PC-3 (cell line): ENCODE measurements at regions not wholly inside any gene's neighbourhood (a gene's known extent, or its start where the extent isn't known, plus 50 kb on each side); places are given as distances from the start of the nearest gene placed in this dataset.

Source experiments
- ATAC-seq: fragments of 200-7000 bp; cut with Tn5 transposase; 2 replicates; pipeline ENCODE4 v1.9.1; 2020; ENCODE audit warnings: mild to moderate bottlenecking, moderate library complexity
- BruUV-seq: library from RNA; stranded (reverse); fragments of 400-500 nt; replicated peaks from 2 replicates; lab custom pipeline; 2021; lab: Mats Ljungman, UMichigan
- CTCF ChIA-PET: fragments of 300-600 bp; sonication (Branson Sonifier 250); formaldehyde crosslinking; loops from one replicate; lab custom pipeline; 2022; ENCODE audit warnings: antibody characterized with exemption; lab: Charles Lee
- POLR2A ChIA-PET: fragments of 300-600 bp; sonication (Branson Sonifier 250); formaldehyde crosslinking; loops from one replicate; lab custom pipeline; 2022; ENCODE audit warnings: antibody characterized with exemption; ENCODE audit not compliant: unreplicated experiment; lab: Charles Lee
- DNase-seq: peaks from one replicate; pipeline ENCODE4 v3.0.0-alpha.2; 2015
- H2AFZ ChIP-seq: fragments of 300-600 bp; sonication (generic); 2 replicates; pipeline ENCODE4 v1.6.0; 2016; ENCODE audit warnings: antibody characterized with exemption, low read length
- H3F3A ChIP-seq: fragments of 300-600 bp; sonication (generic); one replicate; pipeline ENCODE4 v1.6.0; 2017; ENCODE audit warnings: antibody characterized with exemption, low read length, control low read depth, mild to moderate bottlenecking; ENCODE audit not compliant: unreplicated experiment
- H3K27ac ChIP-seq: fragments of 300-600 bp; sonication (generic); 2 replicates; pipeline ENCODE4 v1.5.1; 2016; ENCODE audit warnings: mild to moderate bottlenecking, low read length
- H3K27me3 ChIP-seq: fragments of 300-600 bp; sonication (generic); 2 replicates; pipeline ENCODE4 v1.6.1; 2016; ENCODE audit warnings: low read length, mixed read lengths
- H3K36me3 ChIP-seq: fragments of 300-600 bp; sonication (generic); 2 replicates; pipeline ENCODE4 v1.6.1; 2016; ENCODE audit warnings: low read depth, mixed run types, low read length, mixed read lengths
- H3K4me1 ChIP-seq: fragments of 300-600 bp; sonication (generic); 2 replicates; pipeline ENCODE4 v1.5.1; 2016; ENCODE audit warnings: low read length; ENCODE audit not compliant: insufficient read depth
- H3K4me2 ChIP-seq: fragments of 300-600 bp; sonication (generic); 2 replicates; pipeline ENCODE4 v1.6.0; 2016; ENCODE audit warnings: low read length
- H3K4me3 ChIP-seq: fragments of 300-600 bp; sonication (generic); 2 replicates; pipeline ENCODE4 v1.5.1; 2016; ENCODE audit warnings: mild to moderate bottlenecking, low read length, mixed read lengths
- H3K79me2 ChIP-seq: fragments of 300-600 bp; sonication (generic); 2 replicates; pipeline ENCODE4 v1.6.1; 2017; ENCODE audit warnings: low read length, mixed read lengths
- H3K9ac ChIP-seq: fragments of 300-600 bp; sonication (generic); 2 replicates; pipeline ENCODE4 v1.6.0; 2016; ENCODE audit warnings: mild to moderate bottlenecking, low read length
- H3K9me2 ChIP-seq: fragments of 300-600 bp; sonication (generic); replicated peaks from 2 replicates; pipeline ENCODE4 v1.6.1; 2016; ENCODE audit warnings: mixed run types, low read length, mixed read lengths
- H3K9me3 ChIP-seq: fragments of 300-600 bp; sonication (generic); 2 replicates; pipeline ENCODE4 v1.6.1; 2016; ENCODE audit warnings: low read length, mixed read lengths
- H4K20me1 ChIP-seq: fragments of 300-600 bp; sonication (generic); 2 replicates; pipeline ENCODE4 v1.6.1; 2016; ENCODE audit warnings: low read length, mixed read lengths
- EZH2 ChIP-seq: fragments of 300-600 bp; sonication (generic); IDR thresholded peaks from one replicate; pipeline ENCODE4 v1.6.1; 2017; ENCODE audit warnings: antibody characterized with exemption, mild to moderate bottlenecking, low read length; ENCODE audit not compliant: unreplicated experiment
- EZH2phosphoT487 ChIP-seq: fragments of 300-600 bp; sonication (generic); IDR thresholded peaks from 2 replicates; pipeline ENCODE4 v1.6.1; 2018; ENCODE audit warnings: mild to moderate bottlenecking, antibody characterized with exemption, low read length, borderline replicate concordance
- intact Hi-C: fragments of 100-400 bp; cut with micrococcal nuclease; formaldehyde crosslinking; loops from 2 replicates; pipeline ENCODE4 v1.9.0; 2023
- TF ChIP-seq, protein P1 (sequence below): fragments of 300-600 bp; sonication (generic); conservative IDR thresholded peaks from 2 replicates; pipeline ENCODE4 v1.5.1; 2017; ENCODE audit warnings: antibody characterized with exemption, low read depth, mild to moderate bottlenecking, low read length

DNA sequence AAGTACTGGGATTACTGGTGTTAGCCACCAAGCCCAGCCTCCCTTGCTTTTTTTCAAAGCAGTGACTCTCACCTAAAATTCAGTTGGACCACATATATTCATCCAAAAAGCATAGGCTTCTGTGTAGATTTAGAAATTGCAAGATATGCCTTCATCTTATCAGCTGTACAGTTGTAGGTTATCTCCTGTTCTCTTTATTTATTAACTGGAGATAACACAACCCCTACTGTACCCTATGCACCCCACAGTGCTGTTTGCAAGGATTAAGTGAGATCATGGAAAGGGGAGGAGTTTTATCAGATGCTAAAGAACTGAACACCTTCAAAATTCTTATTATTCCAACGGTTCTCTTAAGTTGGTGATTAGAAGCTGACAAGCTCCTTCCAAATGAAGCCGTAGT lies 164.4 kb upstream of the JARID2 start:
- no peaks in the 10 kb centered on the region for H3K36me3 ChIP-seq
- CTCF ChIA-PET: no interaction called here
- no peak overlapping the region for H3K27ac ChIP-seq
- no peaks in the 10 kb centered on the region for H3K79me2 ChIP-seq
- no peak for ATAC-seq
- no peaks in the 10 kb centered on the region for H3F3A ChIP-seq
- no peak for TF ChIP-seq EZH2phosphoT487
- no peak for TF ChIP-seq EZH2
- TF ChIP-seq, protein P1, sequence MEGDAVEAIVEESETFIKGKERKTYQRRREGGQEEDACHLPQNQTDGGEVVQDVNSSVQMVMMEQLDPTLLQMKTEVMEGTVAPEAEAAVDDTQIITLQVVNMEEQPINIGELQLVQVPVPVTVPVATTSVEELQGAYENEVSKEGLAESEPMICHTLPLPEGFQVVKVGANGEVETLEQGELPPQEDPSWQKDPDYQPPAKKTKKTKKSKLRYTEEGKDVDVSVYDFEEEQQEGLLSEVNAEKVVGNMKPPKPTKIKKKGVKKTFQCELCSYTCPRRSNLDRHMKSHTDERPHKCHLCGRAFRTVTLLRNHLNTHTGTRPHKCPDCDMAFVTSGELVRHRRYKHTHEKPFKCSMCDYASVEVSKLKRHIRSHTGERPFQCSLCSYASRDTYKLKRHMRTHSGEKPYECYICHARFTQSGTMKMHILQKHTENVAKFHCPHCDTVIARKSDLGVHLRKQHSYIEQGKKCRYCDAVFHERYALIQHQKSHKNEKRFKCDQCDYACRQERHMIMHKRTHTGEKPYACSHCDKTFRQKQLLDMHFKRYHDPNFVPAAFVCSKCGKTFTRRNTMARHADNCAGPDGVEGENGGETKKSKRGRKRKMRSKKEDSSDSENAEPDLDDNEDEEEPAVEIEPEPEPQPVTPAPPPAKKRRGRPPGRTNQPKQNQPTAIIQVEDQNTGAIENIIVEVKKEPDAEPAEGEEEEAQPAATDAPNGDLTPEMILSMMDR: no peak
- POLR2A ChIA-PET: no interaction called here
- no peaks in the 10 kb centered on the region for H3K4me1 ChIP-seq
- intact Hi-C loops: no loop called here
- no TSS peak for BruUV-seq
- H3K27me3 ChIP-seq: no peaks in the 10 kb centered on the region
- no peaks in the 10 kb centered on the region for H4K20me1 ChIP-seq
- DNase-seq: no peak
- no peaks in the 10 kb centered on the region for H3K9me3 ChIP-seq
- H3K9ac ChIP-seq: no peak overlapping the region
- no peaks in the 10 kb centered on the region for H3K9me2 ChIP-seq
- no peak overlapping the region for H2AFZ ChIP-seq
- H3K4me2 ChIP-seq: no peak overlapping the region
- H3K4me3 ChIP-seq: no peak overlapping the region

DNA sequence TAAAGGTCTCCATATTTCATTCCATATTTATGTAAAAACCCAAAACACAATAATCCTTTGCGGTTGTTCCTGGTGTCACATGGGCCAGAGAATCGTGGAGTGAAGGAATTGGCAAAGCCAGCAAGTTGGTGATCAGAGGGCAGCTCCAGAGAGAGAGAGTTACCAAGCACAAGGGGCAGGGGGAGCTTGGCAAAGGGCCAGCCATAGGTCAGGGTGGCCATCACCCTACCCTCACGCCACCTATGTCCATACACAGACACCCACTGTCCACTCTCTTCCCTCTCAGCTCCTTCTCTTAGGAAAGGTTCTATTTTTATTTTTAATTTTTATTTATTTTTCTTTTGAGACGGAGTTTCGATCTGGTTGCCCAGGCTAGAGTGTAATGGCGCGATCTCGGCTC lies 163.2 kb upstream of the JARID2 start:
- CTCF ChIA-PET: no interaction called here

More for the DNA sequence above, 163.2 kb upstream of the JARID2 start:
- TF ChIP-seq, protein P1: no peak
- TF ChIP-seq EZH2: no peak
- no peak for TF ChIP-seq EZH2phosphoT487
- H3F3A ChIP-seq: no peaks in the 10 kb centered on the region
- no peak for ATAC-seq
- POLR2A ChIA-PET: interaction anchor here (0.6 kb wide), 1 partner anchor 813 kb away, joined by 3 read pairs; no protein-coding TSS in a partner anchor
- H3K27me3 ChIP-seq: no peaks in the 10 kb centered on the region
- DNase-seq: no peak
- H3K4me3 ChIP-seq: no peak overlapping the region
- intact Hi-C loops: no loop called here
- no peaks in the 10 kb centered on the region for H3K9me3 ChIP-seq
- H4K20me1 ChIP-seq: no peaks in the 10 kb centered on the region
- no peak overlapping the region for H2AFZ ChIP-seq
- H3K4me2 ChIP-seq: no peak overlapping the region
- H3K36me3 ChIP-seq: no peaks in the 10 kb centered on the region
- no peaks in the 10 kb centered on the region for H3K79me2 ChIP-seq
- H3K9me2 ChIP-seq: no peaks in the 10 kb centered on the region
- H3K9ac ChIP-seq: no peak overlapping the region
- H3K27ac ChIP-seq: no peak overlapping the region
- no TSS peak for BruUV-seq
- H3K4me1 ChIP-seq: no peaks in the 10 kb centered on the region
